ENCODE measurements at regions not wholly inside any gene's neighbourhood (a gene's known extent, or its start where the extent isn't known, plus 50 kb on each side); places are given as distances from the start of the nearest gene placed in this dataset.

DNA sequence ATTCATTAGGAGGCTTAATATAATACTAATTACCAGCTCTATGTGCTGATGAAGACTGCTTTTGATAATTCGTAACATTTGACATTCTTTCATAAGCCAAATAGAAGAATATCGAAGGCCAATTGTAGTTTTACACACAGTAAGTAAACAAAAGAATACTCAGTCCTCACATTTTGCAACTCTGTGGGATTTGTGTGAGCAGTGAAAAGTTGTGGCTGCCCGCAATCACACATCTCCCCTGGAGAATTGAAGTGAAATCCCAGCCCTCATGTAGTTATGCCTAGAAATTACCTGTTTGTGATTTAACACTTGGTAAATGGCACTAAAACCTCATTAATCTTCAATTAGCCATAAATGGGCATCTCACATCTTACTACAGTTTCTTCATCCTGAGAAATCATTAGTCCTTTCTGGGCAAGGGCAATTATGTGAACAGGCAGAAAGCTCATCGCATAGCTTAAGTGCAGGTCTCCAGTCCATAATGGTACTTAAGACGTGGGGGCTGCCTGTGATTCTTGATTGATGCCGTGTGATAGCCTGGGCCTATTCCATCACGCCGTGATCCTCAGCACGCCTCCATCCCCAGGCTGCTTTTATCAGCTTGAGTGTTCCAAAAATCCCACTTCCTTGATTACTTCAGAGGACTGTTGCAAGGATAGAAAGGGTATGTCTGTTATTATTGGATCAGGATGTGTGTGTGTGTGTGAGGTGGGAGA is 97.9 kb upstream of the METTL14 start:
- TF ChIP-seq ZNF274 (IDR thresholded peaks at IDR 0.05; ENCODE audit: low read depth, low read length) (no peak), YY1 (IDR thresholded peaks at IDR 0.05; ENCODE audit: insufficient read depth, insufficient read length) (no peak)
